Neural cell (in vitro differentiated cells): ENCODE measurements at regions not wholly inside any gene's neighbourhood (a gene's known extent, or its start where the extent isn't known, plus 50 kb on each side); places are given as distances from the start of the nearest gene placed in this dataset.

Source experiments
- H2AFZ ChIP-seq: fragments of 200-600, 300-800 bp; sonication (generic), shearing (Covaris generic); 2 replicates; pipeline ENCODE4 v1.6.0; 2014; ENCODE audit warnings: low read depth, mild to moderate bottlenecking, antibody characterized with exemption, low read length, moderate library complexity
- H3F3A ChIP-seq: fragments of 200-600 bp; shearing (Covaris generic); 2 replicates; pipeline ENCODE4 v1.6.1; 2016; ENCODE audit warnings: mild to moderate bottlenecking, moderate library complexity, mixed read lengths, antibody characterized with exemption, low read length; ENCODE audit not compliant: insufficient read depth, poor library complexity, severe bottlenecking
- H3K27ac ChIP-seq: fragments of 200-600, 300-800 bp; sonication (generic), shearing (Covaris generic); 2 replicates; pipeline ENCODE4 v1.5.1; 2014; ENCODE audit warnings: mild to moderate bottlenecking, low read length, moderate library complexity
- H3K27me3 ChIP-seq: fragments of 300-800, 200-600 bp; sonication (generic), shearing (Covaris generic); 2 replicates; pipeline ENCODE4 v1.6.0; 2014; ENCODE audit warnings: mild to moderate bottlenecking, low read depth, low read length, moderate library complexity; ENCODE audit not compliant: insufficient read depth
- H3K36me3 ChIP-seq: fragments of 300-800, 200-600 bp; sonication (generic), shearing (Covaris generic); 2 replicates; pipeline ENCODE4 v1.5.1; 2014; ENCODE audit warnings: mild to moderate bottlenecking, antibody characterized with exemption, low read length, moderate library complexity; ENCODE audit not compliant: insufficient read depth
- H3K4me2 ChIP-seq: fragments of 300-800, 200-600 bp; sonication (generic), shearing (Covaris generic); 2 replicates; pipeline ENCODE4 v1.6.0; 2014; ENCODE audit warnings: mild to moderate bottlenecking, low read length
- H3K4me3 ChIP-seq: fragments of 300-800, 200-600 bp; sonication (generic), shearing (Covaris generic); 2 replicates; pipeline ENCODE4 v1.5.1; 2014; ENCODE audit warnings: mild to moderate bottlenecking, low read length, moderate library complexity
- H3K79me2 ChIP-seq: fragments of 200-600 bp; shearing (Covaris generic); replicated peaks from 2 replicates; pipeline ENCODE4 v1.6.0; 2014; ENCODE audit warnings: mild to moderate bottlenecking, low read length, moderate library complexity; ENCODE audit not compliant: insufficient read depth
- H3K9ac ChIP-seq: fragments of 300-800, 200-600 bp; sonication (generic), shearing (Covaris generic); 2 replicates; pipeline ENCODE4 v1.6.1; 2016; ENCODE audit warnings: mild to moderate bottlenecking, low read length, mixed read lengths
- H3K9me2 ChIP-seq: fragments of 200-600 bp; shearing (Covaris generic); 2 replicates; pipeline ENCODE4 v1.6.1; 2016; ENCODE audit warnings: mild to moderate bottlenecking, low read length, mixed read lengths; ENCODE audit not compliant: insufficient read depth
- H3K9me3 ChIP-seq: fragments of 200-600, 300-800 bp; sonication (generic), shearing (Covaris generic); 2 replicates; pipeline ENCODE4 v1.6.1; 2016; ENCODE audit warnings: mild to moderate bottlenecking, mixed run types, low read length, moderate library complexity, mixed read lengths
- H4K20me1 ChIP-seq: fragments of 200-600 bp; shearing (Covaris generic); 2 replicates; pipeline ENCODE4 v1.6.1; 2016; ENCODE audit warnings: mild to moderate bottlenecking, mixed run types; ENCODE audit not compliant: insufficient read depth
- CTCF ChIP-seq: fragments of 450-650 bp; IDR thresholded peaks from 2 replicates; pipeline ENCODE4 v1.5.1; 2014; ENCODE audit warnings: antibody characterized with exemption, mild to moderate bottlenecking, moderate library complexity; ENCODE audit not compliant: poor library complexity, severe bottlenecking
- EP300 ChIP-seq: fragments of 450-650 bp; conservative IDR thresholded peaks from 2 replicates; pipeline ENCODE4 v1.6.1; 2014; ENCODE audit warnings: antibody characterized with exemption, mild to moderate bottlenecking, moderate library complexity; ENCODE audit not compliant: poor library complexity, severe bottlenecking
- EZH2 ChIP-seq: fragments of 200-600, 300-800 bp; shearing (Covaris generic), sonication (generic); IDR thresholded peaks from 2 replicates; pipeline ENCODE4 v1.6.1; 2014; ENCODE audit warnings: antibody characterized with exemption, low read length, borderline replicate concordance, mild to moderate bottlenecking; ENCODE audit not compliant: insufficient read depth, poor library complexity, severe bottlenecking
- MXI1 ChIP-seq: fragments of 450-650 bp; conservative IDR thresholded peaks from 2 replicates; pipeline ENCODE4 v1.6.1; 2014; ENCODE audit warnings: antibody characterized with exemption, mild to moderate bottlenecking; ENCODE audit not compliant: poor library complexity, severe bottlenecking
- POLR2AphosphoS5 ChIP-seq: IDR thresholded peaks from 2 replicates; pipeline ENCODE4 v1.6.1; 2012
- RAD21 ChIP-seq: fragments of 450-650 bp; conservative IDR thresholded peaks from 2 replicates; pipeline ENCODE4 v1.6.1; 2014; ENCODE audit warnings: antibody characterized with exemption, mild to moderate bottlenecking, moderate library complexity
- REST ChIP-seq: IDR thresholded peaks from 2 replicates; pipeline ENCODE4 v1.6.1; 2012; ENCODE audit warnings: borderline replicate concordance
- SMC3 ChIP-seq: fragments of 450-650 bp; conservative IDR thresholded peaks from 2 replicates; pipeline ENCODE4 v1.6.1; 2014; ENCODE audit warnings: antibody characterized with exemption, mild to moderate bottlenecking, moderate library complexity; ENCODE audit not compliant: poor library complexity
- TAF1 ChIP-seq: IDR thresholded peaks from 2 replicates; pipeline ENCODE4 v1.6.1; 2012; ENCODE audit warnings: low read depth

- H3K9me3 ChIP-seq: no peaks in the 10 kb centered on the region
These were observed 73.9 kb upstream of the ANKH start for GRCh38 chr5:14945450-14945849.

GRCh38 chr5:14944996-14945395, 73.4 kb upstream of the ANKH start:
- H4K20me1 ChIP-seq: no peaks in the 10 kb centered on the region
- H3F3A ChIP-seq: no peaks in the 10 kb centered on the region
- no peak overlapping the region for H2AFZ ChIP-seq
- H3K9me3 ChIP-seq: no peaks in the 10 kb centered on the region
- no peaks in the 10 kb centered on the region for H3K27me3 ChIP-seq
- H3K4me3 ChIP-seq: no peak overlapping the region
- H3K27ac ChIP-seq: no peak overlapping the region
- no peaks in the 10 kb centered on the region for H3K79me2 ChIP-seq
- no peak overlapping the region for H3K9ac ChIP-seq
- H3K9me2 ChIP-seq: no peaks in the 10 kb centered on the region
- H3K36me3 ChIP-seq: no peaks in the 10 kb centered on the region
- no peak overlapping the region for H3K4me2 ChIP-seq
- TF ChIP-seq TAF1: no peak
- TF ChIP-seq CTCF: no peak
- TF ChIP-seq RAD21: no peak
- no peak for TF ChIP-seq EP300
- no peak for TF ChIP-seq MXI1
- TF ChIP-seq SMC3: no peak
- TF ChIP-seq EZH2: no peak

More at GRCh38 chr5:14945450-14945849, 73.9 kb upstream of the ANKH start:
- Histone ChIP-seq H3K27ac (no peak overlapping the region), H2AFZ (no peak overlapping the region), H3K9ac (no peak overlapping the region), H3F3A (no peaks in the 10 kb centered on the region), H3K4me2 (no peak overlapping the region), H3K79me2 (no peaks in the 10 kb centered on the region), H3K27me3 (no peaks in the 10 kb centered on the region), H3K4me3 (no peak overlapping the region), H4K20me1 (no peaks in the 10 kb centered on the region), H3K9me2 (no peaks in the 10 kb centered on the region), H3K36me3 (no peaks in the 10 kb centered on the region)
- TF ChIP-seq MXI1 (no peak), EZH2 (no peak), CTCF (no peak), TAF1 (no peak), SMC3 (no peak), POLR2AphosphoS5 (no peak), RAD21 (no peak), REST (no peak), EP300 (no peak)
